Heart right ventricle (tissue), 16 donors: ENCODE measurements at regions not wholly inside any gene's neighbourhood (a gene's known extent, or its start where the extent isn't known, plus 50 kb on each side); places are given as distances from the start of the nearest gene placed in this dataset.
A peak's percentile ranks its signal among the peaks of the same experiment; 100 is the strongest.
"Not testable (repeated sequence)": the region's sequence is repeated elsewhere in the genome, so short reads cannot be mapped to it uniquely, and the experiment has no call there.

Experiments
- ATAC-seq, 8 donors: fragments of 200-7000 bp; cut with Tn5 transposase; one replicate each; pipeline ENCODE4 v1.9.1; 2020; ENCODE audit warnings: mild to moderate bottlenecking in 8 of 8, moderate library complexity in 8 of 8, moderate number of reproducible peaks in 1 of 8
- DNase-seq, 2 donors: peaks; one replicate each; pipeline ENCODE4 v3.0.0-alpha.2; 2020
- H3K27ac ChIP-seq, 10 donors: fragments of 200-600 bp; sonication (generic) in 2 of 10; one replicate each; pipeline versions ENCODE4 v1.5.0 to v1.8.0; 2020 to 2022; ENCODE audit warnings: mild to moderate bottlenecking in 3 of 10
- H3K27me3 ChIP-seq, 7 donors: fragments of 200-600 bp; one replicate each; pipeline ENCODE4 v1.8.0; 2021 to 2022; ENCODE audit warnings: mild to moderate bottlenecking in 2 of 7
- H3K36me3 ChIP-seq, 9 donors: fragments of 200-600 bp; sonication (generic) in 1 of 9; one replicate each; pipeline versions ENCODE4 v1.5.0 to v1.8.0; 2020 to 2022; ENCODE audit warnings: mild to moderate bottlenecking in 2 of 9
- H3K4me1 ChIP-seq, 9 donors: fragments of 200-600 bp; sonication (generic) in 1 of 9; one replicate each; pipeline versions ENCODE4 v1.5.0 to v1.8.0; 2020 to 2022; ENCODE audit warnings: mild to moderate bottlenecking in 4 of 9
- H3K4me3 ChIP-seq, 10 donors: fragments of 200-600 bp; sonication (generic) in 2 of 10; one replicate each; pipeline versions ENCODE4 v1.5.0 to v1.8.0; 2020 to 2022; ENCODE audit warnings: mild to moderate bottlenecking in 7 of 10, moderate library complexity in 2 of 10
- H3K9me3 ChIP-seq, 11 donors: fragments of 200-600 bp in 10 of 11; sonication (generic) in 2 of 11; one replicate each; pipeline versions ENCODE4 v1.5.0 to v1.8.0; 2013 to 2022; ENCODE audit warnings: mild to moderate bottlenecking in 2 of 11, control low read depth in 1 of 11, moderate library complexity in 1 of 11
- WGBS, 2 donors: extraction: QIAGEN DNeasy Blood & Tissue Kit; methylation state at CpG; one replicate each; pipeline ENCODE4 v1.1.7; 2013; ENCODE audit warnings: inconsistent platforms in 1 of 2; 5-methylcytosine and 5-hydroxymethylcytosine counted together
- intact Hi-C, 10 donors: fragments of 100-400 bp; cut with DNase I; formaldehyde crosslinking; loops; one replicate each; pipeline versions ENCODE4 v1.11.1 to v1.14.2; 2022
- donor health status: Arrhythmogenic right ventricular cardiomyopathy.
- donor health status: ischemic (EF 13 %, LVEDD 7.1; RV severe dilation, severe dysfunction).
- donor health status: healthy with polysubstance abuse.
- donor health status: DM: no; HTN: yes; CAD: no.
- donor health status: DM: no; HTN: no; CAD: no.
- donor health status: ischemic (EF 25% LVEDD 6.9; RV normal size, moderate dysfunction).
- donor health status: ischemic (EF 25% LVEDD 5.7; RV mildly dilated, moderate dysfunction).
- donor health status: healthy.
- donor health status: DM: yes; HTN: yes; CAD: no.
- donor health status: Ischemic cardiomyopathy.
- donor health status: ischemic (EF 35%, LVEDD 5.7; RV mildly dilated, moderate dysfunction).
- donor health status: nonischemic (EF 11% LVEDD 7.7; RV severe dilation, severe dysfunction).
- donor health status: DM: yes; HTN: yes; CAD: no.
- donor health status: PGD.
- donor health status: ischemic (EF 29% LVEDD 5.4; RV normal size, mild dysfunction).
- donor health status: nonischemic (EF 23%, LVEDD 6.1; RV moderate dilation, normal function).

DNA sequence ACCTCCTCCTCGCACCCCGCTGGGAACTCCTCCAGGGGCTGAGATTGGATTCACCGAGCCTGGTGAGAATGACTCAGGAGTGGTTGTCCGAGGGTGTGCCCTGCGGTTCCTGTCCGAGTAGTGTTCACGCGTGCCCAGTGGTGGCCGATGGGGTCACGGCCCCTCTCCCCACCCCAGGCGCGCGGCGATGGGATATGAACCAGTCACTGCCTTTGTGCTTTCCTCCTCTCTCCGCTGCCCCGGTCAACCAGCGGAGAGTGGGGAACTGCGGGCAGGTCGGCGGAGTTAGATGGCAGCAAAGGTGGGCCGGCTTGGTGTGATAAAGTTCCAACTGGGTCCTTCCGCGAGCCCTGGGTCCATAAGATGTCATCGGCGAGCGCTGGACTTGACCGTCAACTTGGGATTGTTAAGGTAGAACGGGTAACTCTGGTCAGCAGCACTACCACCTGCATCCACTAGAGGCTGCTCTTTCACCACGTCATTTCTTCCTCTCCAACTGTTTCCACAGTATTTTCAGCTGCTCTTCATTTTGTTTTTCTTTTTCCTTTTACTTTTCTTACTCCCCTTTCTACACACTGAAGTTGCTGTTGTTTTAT is 220.1 kb upstream of the HSFY1 start:
- H3K27me3 ChIP-seq, H3K4me1 ChIP-seq, H3K36me3 ChIP-seq, H3K27ac ChIP-seq, H3K4me3 ChIP-seq, H3K9me3 ChIP-seq, DNase-seq, intact Hi-C loops: not testable (repeated sequence)
- no CpG with 5 or more reads among the region's 29 CpGs for WGBS, 2 donors
- peak in 4 of 8 donors; percentile 69 to 85 (median 81) for ATAC-seq

DNA sequence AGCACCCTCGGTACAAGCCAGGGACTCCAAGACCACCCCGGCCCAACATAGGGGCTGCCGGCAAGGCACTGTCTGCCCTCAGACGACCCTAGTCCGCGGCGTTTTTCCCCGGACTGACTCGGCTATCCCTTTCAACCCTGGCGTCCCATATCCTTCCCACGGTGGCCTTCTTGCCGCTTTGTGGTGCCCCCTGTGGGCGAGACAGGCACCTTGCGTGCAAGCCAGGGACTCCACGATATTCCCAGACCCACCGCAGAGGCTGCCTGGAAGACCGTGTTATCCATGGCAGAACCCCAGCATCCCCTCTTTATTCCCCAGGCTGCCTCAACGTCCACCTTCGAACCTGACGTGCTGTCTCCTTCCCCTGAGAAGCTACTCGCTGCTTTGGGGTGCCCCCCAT is 204.0 kb upstream of the HSFY1 start:
- ATAC-seq: not testable (repeated sequence)
- no CpG with 5 or more reads among the region's 21 CpGs for WGBS, 2 donors

More for the DNA sequence above, 204.0 kb upstream of the HSFY1 start:
- DNase-seq, H3K27me3 ChIP-seq, H3K36me3 ChIP-seq, H3K4me1 ChIP-seq, H3K27ac ChIP-seq, intact Hi-C loops, H3K4me3 ChIP-seq, H3K9me3 ChIP-seq: not testable (repeated sequence)
